Astrocyte (in vitro differentiated cells and primary cell): ENCODE measurements at regions not wholly inside any gene's neighbourhood (a gene's known extent, or its start where the extent isn't known, plus 50 kb on each side); places are given as distances from the start of the nearest gene placed in this dataset.

Experiments used
- EZH2 ChIP-seq: IDR thresholded peaks from 2 replicates; pipeline ENCODE4 v1.6.1; 2012; ENCODE audit warnings: mild to moderate bottlenecking, low read length, inconsistent platforms; ENCODE audit not compliant: insufficient read depth
- TF ChIP-seq, protein P1 (sequence below): IDR thresholded peaks from 2 replicates; pipeline ENCODE4 v1.5.1; 2011; ENCODE audit warnings: low read depth, mild to moderate bottlenecking, inconsistent platforms, low read length, moderate library complexity; ENCODE audit not compliant: insufficient read depth

- no peak for TF ChIP-seq EZH2
- TF ChIP-seq, protein P1, sequence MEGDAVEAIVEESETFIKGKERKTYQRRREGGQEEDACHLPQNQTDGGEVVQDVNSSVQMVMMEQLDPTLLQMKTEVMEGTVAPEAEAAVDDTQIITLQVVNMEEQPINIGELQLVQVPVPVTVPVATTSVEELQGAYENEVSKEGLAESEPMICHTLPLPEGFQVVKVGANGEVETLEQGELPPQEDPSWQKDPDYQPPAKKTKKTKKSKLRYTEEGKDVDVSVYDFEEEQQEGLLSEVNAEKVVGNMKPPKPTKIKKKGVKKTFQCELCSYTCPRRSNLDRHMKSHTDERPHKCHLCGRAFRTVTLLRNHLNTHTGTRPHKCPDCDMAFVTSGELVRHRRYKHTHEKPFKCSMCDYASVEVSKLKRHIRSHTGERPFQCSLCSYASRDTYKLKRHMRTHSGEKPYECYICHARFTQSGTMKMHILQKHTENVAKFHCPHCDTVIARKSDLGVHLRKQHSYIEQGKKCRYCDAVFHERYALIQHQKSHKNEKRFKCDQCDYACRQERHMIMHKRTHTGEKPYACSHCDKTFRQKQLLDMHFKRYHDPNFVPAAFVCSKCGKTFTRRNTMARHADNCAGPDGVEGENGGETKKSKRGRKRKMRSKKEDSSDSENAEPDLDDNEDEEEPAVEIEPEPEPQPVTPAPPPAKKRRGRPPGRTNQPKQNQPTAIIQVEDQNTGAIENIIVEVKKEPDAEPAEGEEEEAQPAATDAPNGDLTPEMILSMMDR: no peak
Observed at GRCh38 chr4:114146947-114147618, 167.6 kb upstream of the ARSJ start.
